Thyroid gland (tissue), 4 donors: ENCODE measurements at regions not wholly inside any gene's neighbourhood (a gene's known extent, or its start where the extent isn't known, plus 50 kb on each side); places are given as distances from the start of the nearest gene placed in this dataset.

ENCODE experiments used
- DNase-seq, 2 donors: peaks; one replicate each; pipeline ENCODE4 v3.0.0-alpha.2; 2019
- H3K27ac ChIP-seq, 3 donors: fragments of 200-600 bp; sonication (generic); 1 replicate in 2 of 3; 2 replicates in 1 of 3; pipeline ENCODE4 v1.5.1; 2016 to 2019; ENCODE audit warnings: mild to moderate bottlenecking in 1 of 3, moderate library complexity in 1 of 3
- H3K27me3 ChIP-seq: fragments of 200-600 bp; sonication (generic); one replicate; pipeline ENCODE4 v1.5.1; 2019
- H3K36me3 ChIP-seq, 2 donors: fragments of 200-600 bp; sonication (generic); one replicate each; pipeline ENCODE4 v1.5.1; 2016 to 2019
- H3K4me1 ChIP-seq, 2 donors: fragments of 200-600 bp; sonication (generic); one replicate each; pipeline ENCODE4 v1.5.1; 2017 to 2019
- H3K4me3 ChIP-seq, 3 donors: fragments of 200-600 bp; sonication (generic); replicated peaks in 1 of 3; 1 replicate in 2 of 3; 2 replicates in 1 of 3; pipeline ENCODE4 v1.5.1; 2016; ENCODE audit warnings: mild to moderate bottlenecking in 1 of 3
- H3K9me3 ChIP-seq: fragments of 200-600 bp; sonication (generic); one replicate; pipeline ENCODE4 v1.5.1; 2017
- POLR2A ChIP-seq, 2 donors: fragments of 450-650 bp; IDR thresholded peaks; one replicate each; pipeline ENCODE4 v1.6.1; 2017; ENCODE audit warnings: antibody characterized with exemption in 2 of 2, mild to moderate bottlenecking in 2 of 2, moderate library complexity in 1 of 2
- WGBS, 2 donors: methylation state at CpG; one replicate each; pipeline ENCODE4 v1.1.5; 2017; 5-methylcytosine and 5-hydroxymethylcytosine counted together
- intact Hi-C: fragments of 100-400 bp; cut with DNase I; formaldehyde crosslinking; loops from one replicate; pipeline ENCODE4 v1.15.1; 2023
- TF ChIP-seq, protein P1 (sequence below), 6 experiments: fragments of 200-600 bp in 3 of 6; fragments of 450-650 bp in 3 of 6; sonication (generic) in 3 of 6; IDR thresholded peaks; one replicate each; pipeline ENCODE4 v1.5.1; 2016 to 2019; ENCODE audit warnings: antibody characterized with exemption in 6 of 6, mild to moderate bottlenecking in 2 of 6, inconsistent platforms in 1 of 6, moderate library complexity in 1 of 6

DNA sequence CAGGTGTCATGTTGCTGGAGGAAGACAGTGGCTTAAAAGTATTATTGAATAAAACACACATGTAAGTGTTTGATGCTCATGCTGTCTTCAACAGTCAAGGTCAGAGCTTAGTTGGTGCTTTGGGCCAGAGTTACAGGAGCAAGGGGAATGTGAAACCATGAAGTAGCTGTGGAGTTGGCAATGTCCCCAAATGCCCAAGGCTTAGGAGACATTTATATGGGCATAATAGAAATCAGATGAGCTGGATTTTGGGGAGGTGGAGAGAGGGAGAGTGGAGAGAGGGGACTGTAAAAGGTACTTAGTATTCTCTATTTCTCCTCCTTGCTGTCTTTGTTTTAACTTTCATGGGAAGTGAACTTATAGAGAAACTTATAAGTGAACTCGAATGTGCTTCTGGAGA is 407.8 kb downstream of the ETS1 start:
- H3K27me3 ChIP-seq = no peaks in the 10 kb centered on the region
- no peak overlapping the region for H3K27ac ChIP-seq
- 92 to 96% methylated on average over 1 of the region's 1 CpG for WGBS, 2 donors

DNA sequence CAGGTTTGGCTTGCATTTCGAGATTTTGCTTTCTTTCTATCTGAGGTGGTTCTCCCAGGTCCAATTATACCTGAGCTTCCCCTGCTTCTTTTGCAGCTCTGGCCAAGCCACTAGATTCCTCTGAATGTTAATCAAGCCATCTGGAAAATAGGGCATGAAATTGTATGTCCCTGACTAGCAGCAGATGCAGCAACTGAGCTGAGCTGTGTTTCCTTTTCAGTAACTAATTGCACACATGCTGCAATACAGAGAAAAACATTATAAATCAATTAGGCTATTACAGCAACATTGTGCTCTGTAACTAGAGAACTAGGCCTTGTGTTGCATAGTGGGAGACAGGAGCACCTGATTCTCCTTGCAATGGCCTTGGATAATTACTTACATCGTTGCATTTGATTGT is 408.3 kb downstream of the ETS1 start:
- Histone ChIP-seq H3K36me3 (no peaks in the 10 kb centered on the region), H3K9me3 (no peaks in the 10 kb centered on the region), H3K4me3 (no peak overlapping the region), H3K27ac (no peak overlapping the region), H3K4me1 (no peaks in the 10 kb centered on the region), H3K27me3 (no peaks in the 10 kb centered on the region)
- intact Hi-C loops = no loop called here
- 89 to 93% methylated on average over 2 of the region's 2 CpGs for WGBS, 2 donors
- no peak for DNase-seq
- TF ChIP-seq, protein P1, sequence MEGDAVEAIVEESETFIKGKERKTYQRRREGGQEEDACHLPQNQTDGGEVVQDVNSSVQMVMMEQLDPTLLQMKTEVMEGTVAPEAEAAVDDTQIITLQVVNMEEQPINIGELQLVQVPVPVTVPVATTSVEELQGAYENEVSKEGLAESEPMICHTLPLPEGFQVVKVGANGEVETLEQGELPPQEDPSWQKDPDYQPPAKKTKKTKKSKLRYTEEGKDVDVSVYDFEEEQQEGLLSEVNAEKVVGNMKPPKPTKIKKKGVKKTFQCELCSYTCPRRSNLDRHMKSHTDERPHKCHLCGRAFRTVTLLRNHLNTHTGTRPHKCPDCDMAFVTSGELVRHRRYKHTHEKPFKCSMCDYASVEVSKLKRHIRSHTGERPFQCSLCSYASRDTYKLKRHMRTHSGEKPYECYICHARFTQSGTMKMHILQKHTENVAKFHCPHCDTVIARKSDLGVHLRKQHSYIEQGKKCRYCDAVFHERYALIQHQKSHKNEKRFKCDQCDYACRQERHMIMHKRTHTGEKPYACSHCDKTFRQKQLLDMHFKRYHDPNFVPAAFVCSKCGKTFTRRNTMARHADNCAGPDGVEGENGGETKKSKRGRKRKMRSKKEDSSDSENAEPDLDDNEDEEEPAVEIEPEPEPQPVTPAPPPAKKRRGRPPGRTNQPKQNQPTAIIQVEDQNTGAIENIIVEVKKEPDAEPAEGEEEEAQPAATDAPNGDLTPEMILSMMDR (IDR thresholded peaks at IDR 0.05) = no peak
- TF ChIP-seq POLR2A (IDR thresholded peaks at IDR 0.05) = no peak

More for the DNA sequence above, 407.8 kb downstream of the ETS1 start:
- DNase-seq = no peak
- Histone ChIP-seq H3K4me1 (no peaks in the 10 kb centered on the region), H3K9me3 (no peaks in the 10 kb centered on the region), H3K36me3 (no peaks in the 10 kb centered on the region), H3K4me3 (no peak overlapping the region)
- no peak for TF ChIP-seq POLR2A (IDR thresholded peaks at IDR 0.05)
- TF ChIP-seq, protein P1 (IDR thresholded peaks at IDR 0.05) = no peak
- intact Hi-C loops = no loop called here

DNA sequence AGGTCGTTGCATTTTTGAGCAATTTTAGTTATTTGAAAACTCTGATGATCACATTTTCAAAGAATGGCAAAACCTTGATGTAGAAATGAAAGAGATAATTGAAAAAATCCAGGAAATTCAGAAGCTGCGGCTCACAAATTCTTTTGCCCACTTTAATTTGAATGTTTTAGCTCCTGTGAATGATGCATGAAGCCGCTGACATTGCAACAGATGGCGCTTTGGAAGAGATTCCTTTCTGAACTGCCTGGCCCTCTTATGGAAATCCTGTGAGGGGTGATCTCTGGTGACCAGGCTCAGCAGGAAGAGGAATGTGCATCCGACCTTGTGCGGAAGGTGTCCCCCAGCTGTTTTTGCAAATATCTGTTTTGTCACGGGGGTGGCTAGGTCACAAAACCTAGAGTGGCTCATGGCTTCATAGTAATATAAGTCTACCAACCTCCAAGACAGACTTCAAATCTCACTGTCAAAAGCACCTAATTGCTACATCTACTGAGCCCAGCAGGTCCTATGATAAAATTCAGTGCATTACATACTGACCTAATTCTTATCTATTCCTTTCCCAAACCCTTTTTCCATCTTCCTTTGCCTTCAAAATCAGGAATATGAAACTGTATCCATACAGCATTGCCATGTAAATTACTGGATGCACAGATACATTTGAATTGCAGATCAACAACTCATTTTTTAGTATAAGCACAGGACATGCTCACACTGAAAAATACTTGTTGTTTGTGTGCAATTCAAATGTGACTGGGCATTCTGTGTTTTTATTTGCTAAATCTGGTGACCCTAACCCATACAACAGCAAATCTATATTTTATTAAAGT is 412.7 kb downstream of the ETS1 start:
- TF ChIP-seq, protein P1 (IDR thresholded peaks at IDR 0.05) = no peak
- TF ChIP-seq POLR2A (IDR thresholded peaks at IDR 0.05) = no peak
- H3K4me1 ChIP-seq = no peaks in the 10 kb centered on the region
- WGBS, 2 donors = 70 to 80% methylated on average over 7 of the region's 7 CpGs
- no peaks in the 10 kb centered on the region for H3K9me3 ChIP-seq
- intact Hi-C loops = loop anchor here (5.0 kb wide), 2 partner anchors 113 to 658 kb away; no protein-coding TSS in a partner anchor
- H3K4me3 ChIP-seq = no peak overlapping the region
- no peak overlapping the region for H3K27ac ChIP-seq
- no peak for DNase-seq
- H3K27me3 ChIP-seq = no peaks in the 10 kb centered on the region
- no peaks in the 10 kb centered on the region for H3K36me3 ChIP-seq

GRCh38 chr11:128172046-128172878 is 415.1 kb downstream of the ETS1 start:
- intact Hi-C loops = loop anchor here (2.0 to 5.0 kb wide), 3 partner anchors 115 to 660 kb away; no protein-coding TSS in a partner anchor
- 43 to 44% methylated on average over 4 of the region's 4 CpGs for WGBS, 2 donors
- H3K27me3 ChIP-seq = no peaks in the 10 kb centered on the region
- no peaks in the 10 kb centered on the region for H3K4me1 ChIP-seq
- peak; percentile 83 to 89 for DNase-seq
- no peak for TF ChIP-seq POLR2A (IDR thresholded peaks at IDR 0.05)
- TF ChIP-seq, protein P1 (IDR thresholded peaks at IDR 0.05) = peak; percentile 58 to 89 (median 74)
- no peak overlapping the region for H3K4me3 ChIP-seq
- H3K27ac ChIP-seq = no peak overlapping the region
- no peaks in the 10 kb centered on the region for H3K36me3 ChIP-seq
- H3K9me3 ChIP-seq = no peaks in the 10 kb centered on the region
